GM21723 (cell line): ENCODE measurements at regions not wholly inside any gene's neighbourhood (a gene's known extent, or its start where the extent isn't known, plus 50 kb on each side); places are given as distances from the start of the nearest gene placed in this dataset.
A peak's percentile ranks its signal among the peaks of the same experiment; 100 is the strongest.
"Not testable (repeated sequence)": the region's sequence is repeated elsewhere in the genome, so short reads cannot be mapped to it uniquely, and the experiment has no call there.

Source experiments
- ATAC-seq: cut with Tn5 transposase; IDR thresholded peaks from one replicate; pipeline ENCODE4 v1.9.1; 2021; ENCODE audit warnings: mild to moderate bottlenecking, moderate library complexity; ENCODE audit not compliant: unreplicated experiment

- peak; percentile 66 for ATAC-seq
Observed at GRCh38 chr3:72538070-72538745, 310.0 kb downstream of the SHQ1 start.

- peak; percentile 28 for ATAC-seq
Observed at GRCh38 chr3:72537448-72537847, 310.8 kb downstream of the SHQ1 start.

DNA sequence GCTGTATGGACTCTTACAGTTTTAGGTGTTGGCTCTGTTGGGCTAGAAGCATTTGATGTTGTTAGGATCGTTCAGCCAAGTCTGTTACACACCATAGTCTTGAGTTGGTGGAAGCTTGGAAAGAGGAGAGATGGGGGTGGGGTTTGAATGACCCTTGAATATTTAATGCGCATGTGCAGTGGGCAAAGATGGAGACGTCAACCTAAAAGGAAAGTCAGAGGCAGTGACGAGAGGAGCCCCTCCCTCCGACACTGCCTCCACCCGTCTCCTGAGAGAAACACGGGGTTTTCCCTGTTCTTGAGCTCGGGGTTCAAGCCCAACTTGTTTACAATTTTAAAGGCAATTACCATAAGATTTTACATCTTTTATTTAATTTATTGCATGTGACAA is 311.4 kb downstream of the SHQ1 start:
- no peak for ATAC-seq

GRCh38 chr3:72536206-72536877 is 311.9 kb downstream of the SHQ1 start:
- no peak for ATAC-seq

- ATAC-seq: no peak
Observed at GRCh38 chr3:72535772-72536171, 312.5 kb downstream of the SHQ1 start.

GRCh38 chr3:72533591-72534473 is 314.4 kb downstream of the SHQ1 start:
- ATAC-seq: no peak

DNA sequence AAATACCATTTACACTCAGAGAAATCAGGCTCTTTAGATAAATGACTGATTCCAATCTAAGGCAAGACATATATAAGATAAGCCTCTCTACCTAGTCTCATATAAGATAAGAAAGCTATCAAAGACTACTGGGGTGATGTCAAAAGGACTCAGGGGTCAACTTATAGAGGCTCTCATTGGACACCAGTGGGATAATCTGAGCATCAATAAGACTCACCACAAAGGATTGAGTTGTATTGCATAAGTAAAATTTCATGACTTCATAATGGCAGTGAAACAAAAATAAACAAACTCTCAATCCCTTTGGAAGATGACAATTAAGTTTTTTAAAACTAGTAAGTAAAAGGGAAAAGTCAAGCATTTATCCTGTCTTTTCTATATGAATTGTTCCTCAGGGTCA is 317.8 kb downstream of the SHQ1 start:
- ATAC-seq: no peak

- no peak for ATAC-seq
Observed at GRCh38 chr3:72529081-72529480, 319.2 kb downstream of the SHQ1 start.

- ATAC-seq: peak; percentile 95
Observed at GRCh38 chr3:72523429-72524151, 324.7 kb downstream of the SHQ1 start.

- no peak for ATAC-seq
Observed at GRCh38 chr3:72520690-72521308, 327.4 kb downstream of the SHQ1 start.

- no peak for ATAC-seq
Observed at GRCh38 chr3:72519946-72520604, 328.2 kb downstream of the SHQ1 start.

GRCh38 chr3:72517921-72518424 is 330.3 kb downstream of the SHQ1 start:
- ATAC-seq: no peak

- no peak for ATAC-seq
Observed at GRCh38 chr3:72517336-72517735, 330.9 kb downstream of the SHQ1 start.

- ATAC-seq: no peak
Observed at GRCh38 chr3:72516361-72516760, 331.9 kb downstream of the SHQ1 start.

DNA sequence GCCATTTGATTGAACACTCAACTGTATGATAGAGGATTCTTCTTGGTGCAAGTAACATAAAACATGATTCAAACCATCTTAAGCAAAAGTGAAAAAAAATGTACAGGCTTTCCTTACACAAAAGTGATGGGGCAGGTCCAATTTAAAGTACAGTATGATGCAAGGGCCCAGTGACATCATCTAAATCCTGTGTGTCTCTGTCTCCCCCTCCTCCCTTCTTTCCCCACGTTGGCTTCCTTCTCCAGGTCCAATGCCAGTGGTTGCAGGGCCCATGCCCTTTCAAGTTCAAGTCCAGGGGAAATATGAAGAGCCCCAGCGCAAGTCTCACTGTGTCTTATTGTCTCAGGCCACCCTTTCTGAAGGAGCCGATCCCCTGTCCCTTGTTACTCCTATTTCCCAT is 332.3 kb downstream of the SHQ1 start:
- no peak for ATAC-seq

DNA sequence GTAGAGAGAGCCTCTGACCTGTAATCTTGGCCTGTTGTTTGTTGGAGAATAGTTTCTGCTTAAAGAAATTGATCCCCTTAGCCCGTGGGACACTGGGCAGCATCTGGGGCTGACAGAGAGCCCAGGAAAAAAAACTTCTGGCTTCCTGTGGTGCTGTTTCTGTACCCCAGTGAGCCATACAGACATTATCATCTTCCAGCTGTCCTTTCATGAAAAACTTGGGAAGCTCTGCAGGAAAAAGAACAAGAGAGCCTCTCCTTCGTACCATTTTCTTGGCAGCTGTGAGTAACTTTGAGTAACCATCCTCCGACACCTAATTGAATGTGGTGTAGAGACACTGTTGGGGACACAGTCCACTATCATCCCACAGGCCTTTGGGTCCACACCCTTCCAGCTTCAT is 333.0 kb downstream of the SHQ1 start:
- no peak for ATAC-seq

DNA sequence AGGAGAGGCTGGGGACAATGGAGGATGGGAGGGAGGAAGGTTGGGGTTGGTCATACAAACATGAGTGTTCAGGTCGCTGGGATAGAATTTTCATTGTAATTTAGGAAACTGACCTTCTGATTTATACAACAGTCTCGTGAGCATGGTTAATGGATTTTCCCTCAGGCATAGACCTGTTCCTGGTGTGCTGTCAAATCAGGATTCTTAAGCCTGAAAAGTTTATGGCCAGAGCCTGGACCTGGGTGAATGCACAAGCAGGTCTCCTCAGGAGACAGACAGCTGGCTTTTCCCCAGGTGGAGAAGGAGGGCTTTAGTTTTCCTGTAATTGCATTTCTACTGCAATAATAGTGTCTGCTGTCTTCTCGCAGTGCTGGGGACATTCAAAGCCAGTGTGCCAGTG is 338.0 kb downstream of the SHQ1 start:
- no peak for ATAC-seq

DNA sequence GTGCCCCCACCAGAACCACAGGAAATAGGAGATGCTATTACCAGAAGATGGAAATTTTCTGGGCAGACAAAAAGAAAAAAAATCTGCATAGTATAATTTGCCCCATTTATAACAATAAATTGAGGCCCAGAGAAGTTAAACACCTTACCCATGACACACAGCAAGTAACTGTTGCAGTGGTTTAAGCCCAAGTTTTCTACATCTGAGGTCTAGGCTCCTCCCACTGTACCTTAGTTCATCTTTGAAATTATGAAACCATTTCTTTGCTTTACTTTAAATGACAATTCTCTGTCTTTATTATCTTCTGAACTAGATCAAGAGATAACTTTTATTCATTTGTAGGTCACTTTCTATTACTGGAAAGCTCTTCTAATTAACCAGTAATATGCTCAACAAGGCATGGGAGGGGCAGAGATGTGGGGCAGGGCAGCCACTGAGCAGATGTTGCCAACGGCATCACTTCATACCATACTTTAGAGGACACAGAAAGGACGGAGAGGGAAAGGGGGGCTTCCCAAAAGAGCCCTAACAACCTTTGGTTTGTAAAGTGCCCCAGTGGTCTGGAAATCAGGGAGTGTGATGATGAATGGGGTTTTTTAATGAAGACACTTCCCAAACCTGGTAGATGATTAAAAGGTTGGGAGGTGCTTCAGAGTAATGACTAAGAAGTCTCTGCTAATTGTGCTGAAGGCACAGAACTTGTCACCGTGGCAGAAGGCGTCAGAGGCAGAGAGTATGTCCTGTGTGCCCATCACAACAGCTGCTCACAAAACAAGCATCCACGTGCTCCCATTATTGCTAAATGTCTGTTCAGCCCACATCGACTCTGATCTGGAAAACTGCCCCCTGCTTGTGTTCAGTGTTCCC is 342.5 kb downstream of the SHQ1 start:
- no peak for ATAC-seq

DNA sequence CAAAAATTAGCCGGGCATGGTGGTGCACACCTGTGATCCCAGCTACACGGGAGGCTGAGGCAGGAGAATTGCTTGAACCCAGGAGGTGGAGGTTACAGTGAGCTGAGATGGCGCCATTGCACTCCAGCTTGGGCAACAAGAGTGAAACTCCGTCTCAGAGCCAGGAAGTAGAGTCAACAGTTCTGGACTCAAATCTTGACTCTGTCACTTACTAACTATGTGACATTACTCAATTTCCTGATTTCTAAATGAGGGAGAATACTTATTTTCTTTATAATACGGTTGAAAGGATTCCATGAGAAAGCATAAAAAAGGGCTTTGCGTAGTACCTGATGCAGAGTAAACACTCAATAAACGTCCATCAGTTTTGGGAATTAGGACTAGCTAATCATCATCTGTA is 350.7 kb downstream of the SHQ1 start:
- ATAC-seq: not testable (repeated sequence)
